GM12878 (cell line): ENCODE measurements at regions not wholly inside any gene's neighbourhood (a gene's known extent, or its start where the extent isn't known, plus 50 kb on each side); places are given as distances from the start of the nearest gene placed in this dataset.

Experiments used
- ATF3 ChIP-seq: IDR thresholded peaks from 2 replicates; pipeline ENCODE4 v1.6.1; 2011; ENCODE audit warnings: low read depth, mild to moderate bottlenecking, low read length, moderate library complexity, borderline replicate concordance; ENCODE audit errors: extremely low read depth
- CREM ChIP-seq: IDR thresholded peaks from 2 replicates; pipeline ENCODE4 v1.6.1; 2014; ENCODE audit warnings: antibody characterized with exemption, low read depth
- CTCF ChIP-seq, 3 experiments: IDR thresholded peaks in 2 of 3; conservative IDR thresholded peaks in 1 of 3; 2 replicates each; pipeline ENCODE4 v1.5.1; 2011; ENCODE audit warnings: low read depth in 3 of 3, low read length in 3 of 3, mild to moderate bottlenecking in 3 of 3, control low read depth in 2 of 3, moderate library complexity in 2 of 3, inconsistent platforms in 1 of 3, mixed read lengths in 1 of 3; ENCODE audit not compliant: control insufficient read depth in 2 of 3, insufficient read depth in 1 of 3; ENCODE audit errors: extremely low read depth in 1 of 3
- FOXM1 ChIP-seq: IDR thresholded peaks from 2 replicates; pipeline ENCODE4 v1.6.1; 2012; ENCODE audit warnings: low read depth, mild to moderate bottlenecking, inconsistent platforms, low read length, moderate library complexity
- JUND ChIP-seq: IDR thresholded peaks from 2 replicates; pipeline ENCODE4 v1.6.1; 2012; ENCODE audit warnings: low read depth, mild to moderate bottlenecking, low read length, improper control_type of control experiment, moderate library complexity
- POU2F2 ChIP-seq: IDR thresholded peaks from 3 replicates; pipeline ENCODE4 v1.6.1; 2011; ENCODE audit warnings: low read depth, mild to moderate bottlenecking, low read length, borderline replicate concordance
- REST ChIP-seq: IDR thresholded peaks from 2 replicates; pipeline ENCODE4 v1.6.1; 2012; ENCODE audit warnings: mild to moderate bottlenecking, low read depth, low read length
- SIN3A ChIP-seq: IDR thresholded peaks from 2 replicates; pipeline ENCODE4 v1.6.1; 2012; ENCODE audit warnings: low read depth, low read length, improper control_type of control experiment
- SPI1 ChIP-seq: IDR thresholded peaks from 2 replicates; pipeline ENCODE4 v1.6.1; 2011; ENCODE audit warnings: low read depth, mild to moderate bottlenecking, low read length, moderate library complexity, borderline replicate concordance; ENCODE audit not compliant: insufficient read depth
- SREBF1 ChIP-seq: IDR thresholded peaks from 2 replicates; pipeline ENCODE4 v1.6.1; 2012; ENCODE audit warnings: mild to moderate bottlenecking, low read length
- SREBF2 ChIP-seq: IDR thresholded peaks from 2 replicates; pipeline ENCODE4 v1.6.1; 2012; ENCODE audit warnings: mild to moderate bottlenecking, low read length
- YBX1 ChIP-seq: fragments of 450-650 bp; IDR thresholded peaks from 2 replicates; pipeline ENCODE4 v1.6.1; 2016; ENCODE audit warnings: antibody characterized with exemption
- YY1 ChIP-seq: IDR thresholded peaks from 2 replicates; pipeline ENCODE4 v1.6.1; 2011; ENCODE audit warnings: low read depth, mild to moderate bottlenecking, low read length

GRCh38 chr9:73558471-73558870, 406.8 kb downstream of the ANXA1 start:
- no peak for TF ChIP-seq SIN3A
- TF ChIP-seq CTCF (IDR thresholded peaks at IDR 0.05 in 2 of 3, conservative IDR thresholded peaks at IDR 0.05 in 1 of 3; ENCODE audit: control insufficient read depth in 2 of 3, extremely low read depth in 1 of 3, insufficient read depth in 1 of 3, low read depth in 3 of 3, low read length in 3 of 3) = no peak
- TF ChIP-seq YY1 = no peak
- TF ChIP-seq REST = no peak
- TF ChIP-seq CREM = no peak
- no peak for TF ChIP-seq JUND
- TF ChIP-seq SPI1 = no peak
- TF ChIP-seq POU2F2 = no peak
- no peak for TF ChIP-seq SREBF1
- TF ChIP-seq ATF3 = no peak
- TF ChIP-seq FOXM1 = no peak
- no peak for TF ChIP-seq SREBF2
- TF ChIP-seq YBX1 = no peak
